Stimulated activated effector memory CD8-positive, alpha-beta T cell treated with anti-CD3 and anti-CD28 coated beads, Interleukin-12 subunit alpha, Interleukin-12 subunit beta, amount 100 ng/mL, for 72 hours (primary cell): ENCODE measurements at regions not wholly inside any gene's neighbourhood (a gene's known extent, or its start where the extent isn't known, plus 50 kb on each side); places are given as distances from the start of the nearest gene placed in this dataset.

ENCODE experiments used
- ATAC-seq: fragments of 150-1000 bp; cut with Tn5 transposase; 2 replicates; pipeline ENCODE4 v1.10.0; 2021
- DNase-seq, 2 donors: peaks; one replicate each; pipeline ENCODE4 v3.0.0; 2021 to 2022; ENCODE audit warnings: low spot score in 2 of 2
- H3K27ac Mint-ChIP-seq: one replicate; pipeline ENCODE4 v1.8.0; 2022; ENCODE audit warnings: mild to moderate bottlenecking, mixed read lengths
- H3K36me3 Mint-ChIP-seq: one replicate; pipeline ENCODE4 v1.8.0; 2022; ENCODE audit warnings: mild to moderate bottlenecking, mixed read lengths
- H3K4me1 Mint-ChIP-seq: one replicate; pipeline ENCODE4 v1.8.0; 2022; ENCODE audit warnings: mixed read lengths
- H3K4me3 Mint-ChIP-seq: one replicate; pipeline ENCODE4 v1.8.0; 2022; ENCODE audit warnings: mild to moderate bottlenecking, mixed read lengths
- H3K9me3 Mint-ChIP-seq: one replicate; pipeline ENCODE4 v1.8.0; 2022; ENCODE audit warnings: mixed read lengths

DNA sequence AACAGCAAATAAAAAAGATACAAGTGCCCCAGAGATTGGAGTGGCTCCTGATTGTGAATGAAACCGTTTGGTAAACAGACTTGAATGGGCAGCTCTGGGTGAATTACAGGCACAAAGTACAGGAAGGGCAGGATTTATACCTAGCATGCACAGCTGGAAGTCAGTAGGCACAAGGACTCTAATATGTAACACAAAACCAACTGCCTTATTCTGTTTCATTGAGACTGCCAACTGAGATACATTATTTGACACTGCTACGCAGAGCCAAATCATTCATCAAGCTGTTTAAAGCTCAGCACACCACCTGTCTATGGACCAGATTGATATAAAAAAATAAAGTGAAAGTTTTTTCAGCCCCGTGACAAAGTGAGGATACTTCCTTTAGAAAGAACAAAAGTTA is 541.2 kb downstream of the NUP35 start:
- DNase-seq, result no peak
- Mint-ChIP-seq H3K36me3 (no peaks in the 10 kb centered on the region), H3K27ac (no peak overlapping the region), H3K4me3 (no peak overlapping the region), H3K4me1 (no peaks in the 10 kb centered on the region), H3K9me3 (peaks cover 13% of the 10 kb centered on the region)
- no peak for ATAC-seq

DNA sequence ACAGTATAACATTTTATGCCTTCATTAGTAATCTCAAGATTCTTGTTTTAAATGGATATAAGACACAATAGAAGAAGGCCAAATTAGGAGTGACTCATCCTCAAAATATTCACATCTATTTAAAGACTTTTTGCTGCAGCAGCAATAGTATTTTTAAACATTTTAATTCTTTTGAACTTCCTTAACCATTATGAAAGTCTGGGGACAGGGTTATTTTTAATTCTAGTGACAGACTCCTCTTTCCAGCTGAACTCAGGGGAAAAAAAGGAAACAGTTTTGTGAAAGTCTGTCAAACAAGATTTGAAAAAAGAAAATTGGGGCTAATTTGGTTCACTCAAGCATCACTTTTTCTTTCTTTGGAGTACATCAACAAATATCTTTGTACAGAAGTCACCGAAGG is 541.8 kb downstream of the NUP35 start:
- no peak overlapping the region for H3K27ac Mint-ChIP-seq
- no peak overlapping the region for H3K4me3 Mint-ChIP-seq
- peaks cover 10% of the 10 kb centered on the region for H3K9me3 Mint-ChIP-seq
- ATAC-seq (no peak), DNase-seq (no peak)
- H3K4me1 Mint-ChIP-seq, result no peaks in the 10 kb centered on the region
- H3K36me3 Mint-ChIP-seq, result no peaks in the 10 kb centered on the region

DNA sequence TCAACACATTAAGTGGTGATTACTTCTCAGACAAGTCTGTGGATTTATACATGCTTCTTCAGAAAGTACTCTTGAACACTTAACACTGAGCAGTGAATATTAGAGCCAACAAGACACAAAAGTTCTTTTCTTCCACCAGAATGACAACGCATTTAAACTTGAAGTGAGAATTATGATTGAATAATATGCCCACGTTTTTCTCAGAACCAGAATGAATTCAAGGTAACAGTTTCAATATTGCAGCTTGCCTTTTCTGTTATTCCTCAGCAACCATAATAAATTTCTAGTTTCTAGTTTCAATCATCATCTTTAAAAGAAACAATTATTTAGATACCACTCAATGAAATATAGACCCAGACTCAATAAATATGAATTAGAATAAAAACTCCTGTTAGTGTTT is 547.0 kb downstream of the NUP35 start:
- ATAC-seq, result no peak
- DNase-seq, result no peak
- Mint-ChIP-seq H3K9me3 (peaks cover 10% of the 10 kb centered on the region), H3K4me3 (no peak overlapping the region), H3K36me3 (no peaks in the 10 kb centered on the region), H3K27ac (no peak overlapping the region), H3K4me1 (no peaks in the 10 kb centered on the region)

DNA sequence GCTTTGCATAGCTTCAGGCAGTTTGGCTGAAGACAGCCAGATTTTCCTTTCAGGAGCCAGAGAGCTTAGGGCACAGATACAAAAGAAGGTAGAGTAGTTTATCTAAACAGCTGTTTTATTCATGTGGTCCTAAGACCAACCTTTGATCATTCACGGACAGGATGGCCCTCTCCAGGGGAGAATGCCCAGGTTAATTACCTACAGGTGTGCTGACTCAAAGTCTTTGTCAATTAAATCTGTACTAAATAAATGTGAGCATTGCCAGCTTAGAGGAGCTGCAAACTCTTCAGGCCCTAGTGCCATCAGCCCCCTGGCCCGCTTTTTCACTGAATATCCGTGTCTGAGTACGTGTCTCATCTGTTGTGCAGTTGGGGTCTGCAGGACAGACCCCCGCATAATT is 554.7 kb downstream of the NUP35 start:
- H3K36me3 Mint-ChIP-seq, result no peaks in the 10 kb centered on the region
- DNase-seq (no peak), ATAC-seq (no peak)
- no peak overlapping the region for H3K27ac Mint-ChIP-seq
- H3K4me1 Mint-ChIP-seq, result no peaks in the 10 kb centered on the region
- H3K9me3 Mint-ChIP-seq, result peaks cover 15% of the 10 kb centered on the region
- H3K4me3 Mint-ChIP-seq, result no peak overlapping the region

DNA sequence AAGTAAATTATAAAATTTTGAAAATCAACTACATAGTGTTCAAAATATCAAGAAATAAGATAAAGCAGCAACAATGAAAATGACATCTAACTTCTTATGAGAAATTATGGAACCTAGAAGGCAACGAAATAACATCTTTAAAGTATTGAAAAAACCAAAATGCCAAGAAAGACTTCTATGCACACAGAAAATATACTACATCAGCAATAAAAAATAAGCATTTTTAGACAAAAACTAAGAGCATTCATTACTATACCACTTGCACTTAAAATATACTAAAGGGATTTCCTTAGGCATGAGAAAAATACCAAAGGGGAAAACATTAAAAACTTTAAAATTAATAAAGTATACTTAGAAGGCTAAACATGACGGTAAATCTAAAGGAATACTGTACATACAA is 556.3 kb downstream of the NUP35 start:
- Mint-ChIP-seq H3K36me3 (no peaks in the 10 kb centered on the region), H3K4me3 (no peak overlapping the region), H3K9me3 (peaks cover 21% of the 10 kb centered on the region), H3K4me1 (no peaks in the 10 kb centered on the region), H3K27ac (no peak overlapping the region)
- no peak for DNase-seq
- no peak for ATAC-seq

DNA sequence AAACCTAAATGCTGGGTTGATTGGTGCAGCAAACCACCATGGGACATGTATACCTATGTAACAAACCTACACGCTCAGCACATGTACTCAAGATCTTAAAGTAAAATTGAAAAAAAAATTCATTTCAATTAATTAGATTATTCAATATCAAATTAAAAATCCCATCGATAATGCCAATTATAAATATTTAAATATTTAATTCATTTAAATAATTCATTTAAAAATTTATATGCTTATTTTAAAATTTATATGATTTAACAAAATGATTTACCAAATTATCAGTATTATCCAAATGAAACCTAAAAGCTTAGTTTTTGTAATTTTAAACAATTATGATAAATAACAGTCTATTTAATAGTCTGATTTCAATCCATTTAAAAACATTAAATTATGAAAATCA is 560.4 kb downstream of the NUP35 start:
- no peak overlapping the region for H3K4me3 Mint-ChIP-seq
- peaks cover 19% of the 10 kb centered on the region for H3K9me3 Mint-ChIP-seq
- H3K4me1 Mint-ChIP-seq, result no peaks in the 10 kb centered on the region
- no peak for DNase-seq
- no peak overlapping the region for H3K27ac Mint-ChIP-seq
- no peaks in the 10 kb centered on the region for H3K36me3 Mint-ChIP-seq
- no peak for ATAC-seq

DNA sequence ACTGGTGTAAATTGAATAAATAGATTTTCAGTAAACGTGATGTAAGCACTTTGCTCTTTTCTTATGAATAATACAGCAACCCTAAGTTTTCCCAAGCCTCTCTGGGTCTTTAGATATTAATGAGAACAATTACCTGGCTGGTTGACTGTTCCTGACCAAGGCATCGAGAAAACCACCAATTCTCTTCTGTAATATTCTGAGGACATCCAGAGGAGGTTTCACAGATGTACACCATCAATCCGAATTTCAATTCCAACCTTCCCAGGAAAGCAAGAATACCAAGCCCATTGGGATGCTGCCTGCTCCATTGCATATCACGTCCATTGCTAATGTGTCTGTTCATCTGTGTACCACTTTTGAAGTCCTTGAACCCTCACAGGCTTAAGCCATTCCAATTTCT is 571.8 kb downstream of the NUP35 start:
- DNase-seq (no peak), ATAC-seq (no peak)
- Mint-ChIP-seq H3K4me1 (no peaks in the 10 kb centered on the region), H3K36me3 (no peaks in the 10 kb centered on the region), H3K4me3 (no peak overlapping the region), H3K27ac (no peak overlapping the region), H3K9me3 (peaks cover 26% of the 10 kb centered on the region)

DNA sequence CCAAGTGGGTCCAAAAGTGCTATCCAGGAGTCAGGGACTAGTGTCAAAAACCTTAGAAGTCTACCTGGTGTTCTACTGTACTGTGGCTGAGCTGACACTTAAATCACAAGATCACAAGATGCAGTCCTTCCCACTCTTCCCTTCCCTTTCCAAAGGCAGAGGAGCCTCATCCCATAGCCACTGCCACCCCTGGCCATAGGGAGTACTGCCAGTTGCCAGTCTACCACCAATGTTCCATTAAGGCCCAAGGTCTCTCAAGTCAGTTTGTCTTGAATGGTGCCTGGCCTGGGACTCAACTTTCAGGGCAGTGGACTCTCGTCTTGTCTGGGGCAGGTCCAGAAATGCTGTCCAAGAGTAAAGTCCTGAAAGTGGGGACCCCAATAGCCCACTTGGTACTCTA is 585.6 kb downstream of the NUP35 start:
- no peaks in the 10 kb centered on the region for H3K36me3 Mint-ChIP-seq
- no peak overlapping the region for H3K27ac Mint-ChIP-seq
- no peaks in the 10 kb centered on the region for H3K4me1 Mint-ChIP-seq
- H3K9me3 Mint-ChIP-seq, result peaks cover 16% of the 10 kb centered on the region
- H3K4me3 Mint-ChIP-seq, result no peak overlapping the region
- DNase-seq, result no peak
- no peak for ATAC-seq

DNA sequence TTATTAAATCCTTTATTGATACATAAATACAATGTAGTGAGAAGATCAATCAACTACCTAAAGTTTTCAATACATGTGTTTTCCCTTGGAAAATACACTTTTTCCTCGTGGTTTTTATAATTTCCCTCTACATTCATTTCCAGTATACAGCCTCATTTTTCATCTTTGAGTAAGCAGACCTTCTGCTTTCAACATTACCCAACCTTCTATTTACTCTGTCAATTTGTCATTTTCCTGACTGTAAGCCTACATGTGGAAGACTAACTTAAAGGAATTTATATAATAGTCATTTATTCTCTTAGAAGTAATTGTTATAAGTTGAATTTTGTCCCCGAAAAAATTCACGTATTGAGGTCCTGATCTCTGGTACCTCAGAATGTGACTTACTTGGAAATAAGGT is 594.0 kb downstream of the NUP35 start:
- ATAC-seq (no peak), DNase-seq (no peak)
- Mint-ChIP-seq H3K36me3 (no peaks in the 10 kb centered on the region), H3K4me1 (no peaks in the 10 kb centered on the region), H3K27ac (no peak overlapping the region), H3K4me3 (no peak overlapping the region), H3K9me3 (peaks cover 13% of the 10 kb centered on the region)

DNA sequence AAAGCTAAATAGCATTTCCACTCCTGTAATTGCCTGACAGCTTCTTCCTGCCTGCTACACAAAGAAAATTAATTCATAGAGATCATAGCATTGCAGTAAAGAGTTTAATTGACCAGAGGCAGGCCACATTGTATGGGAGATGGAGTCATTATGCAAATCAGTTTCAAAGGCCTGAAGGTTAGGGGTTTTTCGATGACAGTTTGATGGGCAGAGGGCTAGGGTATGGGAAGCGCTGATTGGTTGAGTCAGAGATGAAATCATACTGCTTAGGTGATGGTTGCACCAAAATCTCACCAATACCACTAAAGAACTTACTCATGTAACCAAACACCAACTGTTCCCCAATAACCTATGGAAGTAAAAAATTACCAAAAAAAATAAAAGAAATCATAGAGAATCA is 599.0 kb downstream of the NUP35 start:
- Mint-ChIP-seq H3K4me1 (no peaks in the 10 kb centered on the region), H3K9me3 (peaks cover 10% of the 10 kb centered on the region), H3K36me3 (no peaks in the 10 kb centered on the region), H3K4me3 (no peak overlapping the region), H3K27ac (no peak overlapping the region)
- ATAC-seq (no peak), DNase-seq (no peak)

DNA sequence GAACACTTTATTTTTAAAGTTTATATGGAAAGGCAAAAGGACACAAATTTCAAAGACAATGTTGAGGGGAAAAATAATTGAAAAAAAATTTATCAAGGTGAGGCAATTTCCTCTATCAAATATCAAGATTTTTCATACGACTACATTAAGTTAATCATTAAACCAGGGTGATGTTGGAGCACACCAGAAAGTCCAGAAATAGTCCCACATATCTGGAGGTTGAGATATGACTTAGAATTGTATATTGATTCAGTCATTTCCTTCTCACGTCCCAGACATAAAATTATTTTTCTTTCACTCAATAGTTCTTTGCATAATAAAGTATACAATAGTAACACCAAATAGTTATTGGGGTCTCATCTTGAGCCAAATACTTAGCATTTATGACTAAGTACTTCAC is 605.1 kb downstream of the NUP35 start:
- H3K36me3 Mint-ChIP-seq, result no peaks in the 10 kb centered on the region
- ATAC-seq (no peak), DNase-seq (no peak)
- no peak overlapping the region for H3K27ac Mint-ChIP-seq
- H3K4me1 Mint-ChIP-seq, result no peaks in the 10 kb centered on the region
- H3K4me3 Mint-ChIP-seq, result no peak overlapping the region
- H3K9me3 Mint-ChIP-seq, result peaks cover 7% of the 10 kb centered on the region

DNA sequence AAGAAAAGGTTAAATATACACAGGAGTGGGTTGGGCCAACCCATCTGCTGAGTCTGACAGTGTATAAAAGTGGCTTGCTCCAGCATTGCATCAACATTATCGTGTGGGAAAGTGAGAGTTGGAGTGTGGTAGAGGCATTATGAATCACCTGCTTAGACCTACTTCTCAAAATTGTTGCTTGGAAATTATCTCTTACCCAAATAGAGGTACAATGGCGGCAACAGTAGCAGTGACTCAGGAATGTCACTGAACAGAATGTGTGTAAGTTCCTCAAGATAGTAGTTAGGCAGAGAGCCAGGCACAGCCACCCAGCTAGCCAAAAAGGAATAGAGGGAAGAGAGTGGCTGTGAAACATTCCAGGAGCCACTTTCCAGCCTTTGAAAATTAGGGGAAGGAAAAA is 616.0 kb downstream of the NUP35 start:
- Mint-ChIP-seq H3K9me3 (peaks cover 8% of the 10 kb centered on the region), H3K4me3 (no peak overlapping the region), H3K27ac (no peak overlapping the region), H3K36me3 (no peaks in the 10 kb centered on the region), H3K4me1 (no peaks in the 10 kb centered on the region)
- ATAC-seq (no peak), DNase-seq (no peak)

DNA sequence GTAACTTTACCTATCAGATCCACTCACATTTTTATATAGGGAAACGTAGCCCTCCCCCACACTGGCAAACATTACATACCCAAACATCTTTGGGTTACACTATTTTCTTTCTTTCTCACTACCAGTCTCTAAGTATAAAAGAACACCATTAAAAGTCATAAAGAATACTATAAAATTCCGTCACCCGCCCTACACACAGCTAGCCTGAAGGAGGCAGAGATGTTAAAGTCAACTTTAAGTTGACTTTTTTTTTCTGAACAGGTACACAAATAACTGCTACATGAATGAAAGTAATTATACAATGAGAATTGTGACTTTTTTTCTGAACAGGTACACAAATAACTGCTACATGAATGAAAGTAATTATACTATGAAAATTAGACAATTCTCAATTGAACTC is 628.3 kb downstream of the NUP35 start:
- no peak for DNase-seq
- Mint-ChIP-seq H3K36me3 (no peaks in the 10 kb centered on the region), H3K9me3 (peaks cover 22% of the 10 kb centered on the region), H3K27ac (no peak overlapping the region), H3K4me3 (no peak overlapping the region), H3K4me1 (no peaks in the 10 kb centered on the region)
- no peak for ATAC-seq

DNA sequence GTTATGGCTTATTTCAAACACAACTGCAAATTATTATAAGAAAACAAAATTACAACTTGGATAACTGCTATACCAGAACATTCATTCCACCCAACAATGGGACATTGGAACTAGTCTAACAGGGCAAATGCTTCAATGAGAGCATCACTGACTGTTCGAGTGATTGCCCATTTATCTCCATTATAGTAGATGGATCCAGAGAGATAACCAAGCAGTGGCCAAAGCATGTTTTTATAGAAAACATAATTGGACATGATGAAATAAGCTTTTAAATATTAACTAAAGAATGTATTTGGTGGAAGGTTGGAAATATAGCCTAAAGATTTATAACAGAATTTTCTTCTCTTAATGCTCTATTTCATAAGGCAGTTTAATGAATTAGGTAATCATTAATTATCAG is 634.8 kb downstream of the NUP35 start:
- DNase-seq, result no peak
- no peak for ATAC-seq
- no peak overlapping the region for H3K4me3 Mint-ChIP-seq
- H3K9me3 Mint-ChIP-seq, result peaks cover 3% of the 10 kb centered on the region
- H3K27ac Mint-ChIP-seq, result no peak overlapping the region
- no peaks in the 10 kb centered on the region for H3K4me1 Mint-ChIP-seq
- H3K36me3 Mint-ChIP-seq, result no peaks in the 10 kb centered on the region

DNA sequence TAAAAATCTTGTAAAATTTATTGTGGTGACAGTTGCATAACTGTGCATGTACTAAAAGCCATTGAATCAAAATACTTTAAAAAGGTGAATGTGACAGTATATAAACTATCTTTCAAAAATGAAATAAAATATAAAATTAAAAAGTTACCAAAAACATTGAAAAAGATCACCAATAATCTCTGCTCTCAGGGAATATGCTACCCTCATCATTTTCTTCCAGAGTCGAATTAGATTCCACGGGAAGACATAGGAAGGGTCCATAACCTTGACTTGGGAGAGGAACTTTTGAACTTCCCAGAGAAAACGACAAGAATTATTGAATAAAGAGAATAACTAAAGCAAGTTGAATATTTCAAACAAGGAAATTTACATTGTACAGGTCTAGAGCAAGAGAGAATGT is 649.5 kb downstream of the NUP35 start:
- H3K9me3 Mint-ChIP-seq, result peaks cover 10% of the 10 kb centered on the region
- H3K4me3 Mint-ChIP-seq, result no peak overlapping the region
- no peak overlapping the region for H3K27ac Mint-ChIP-seq
- no peak for DNase-seq
- no peak for ATAC-seq
- no peaks in the 10 kb centered on the region for H3K4me1 Mint-ChIP-seq
- no peaks in the 10 kb centered on the region for H3K36me3 Mint-ChIP-seq

DNA sequence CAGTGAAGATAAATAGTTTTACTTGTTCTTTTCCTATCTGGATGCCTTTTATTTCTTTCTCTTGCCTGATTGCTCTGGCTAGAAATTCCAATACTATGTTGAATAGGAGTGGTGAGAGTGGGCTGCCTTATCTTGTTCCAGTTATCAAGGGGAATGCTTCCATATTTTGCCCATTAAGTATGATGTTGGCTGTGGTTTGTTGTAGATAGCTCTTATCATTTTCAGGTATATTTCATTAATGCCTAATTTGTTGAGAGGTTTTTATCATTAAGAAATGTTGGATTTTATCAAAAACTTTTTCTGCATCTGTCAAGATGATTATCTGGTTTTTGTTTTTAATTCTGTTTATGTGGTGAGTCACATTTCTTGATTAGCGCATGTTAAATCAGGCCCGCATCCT is 655.8 kb downstream of the NUP35 start:
- no peaks in the 10 kb centered on the region for H3K36me3 Mint-ChIP-seq
- H3K27ac Mint-ChIP-seq, result no peak overlapping the region
- no peak for ATAC-seq

DNA sequence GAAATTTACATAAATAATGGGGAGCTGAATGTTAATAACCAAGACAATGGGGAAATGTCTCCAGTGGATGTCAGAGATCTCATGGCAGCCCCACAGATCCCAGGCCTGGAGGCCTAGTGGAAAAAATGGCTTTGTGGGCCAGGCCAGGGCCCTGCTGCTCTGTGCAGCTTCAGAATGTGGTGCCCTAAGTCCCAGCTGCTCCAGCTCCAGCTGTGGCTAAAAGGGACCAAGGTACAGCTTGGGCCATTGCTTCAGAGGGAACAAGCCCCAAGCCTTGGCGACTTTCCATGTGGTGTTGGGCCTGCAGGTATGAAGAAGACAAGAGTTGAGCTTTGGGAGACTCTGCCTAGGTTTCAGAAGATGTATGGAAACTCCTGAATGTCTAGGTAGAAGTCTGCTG is 658.2 kb downstream of the NUP35 start:
- Mint-ChIP-seq H3K27ac (no peak overlapping the region), H3K36me3 (no peaks in the 10 kb centered on the region), H3K9me3 (peaks cover 8% of the 10 kb centered on the region), H3K4me1 (no peaks in the 10 kb centered on the region), H3K4me3 (no peak overlapping the region)
- ATAC-seq (no peak), DNase-seq (no peak)

More for the DNA sequence above, 655.8 kb downstream of the NUP35 start:
- no peak overlapping the region for H3K4me3 Mint-ChIP-seq
- DNase-seq, result no peak
- peaks cover 8% of the 10 kb centered on the region for H3K9me3 Mint-ChIP-seq
- H3K4me1 Mint-ChIP-seq, result no peaks in the 10 kb centered on the region
